GM21529 (cell line): ENCODE measurements at regions not wholly inside any gene's neighbourhood (a gene's known extent, or its start where the extent isn't known, plus 50 kb on each side); places are given as distances from the start of the nearest gene placed in this dataset.
A peak's percentile ranks its signal among the peaks of the same experiment; 100 is the strongest.

Experiments
- ATAC-seq: cut with Tn5 transposase; IDR thresholded peaks from one replicate; pipeline ENCODE4 v1.9.1; 2021; ENCODE audit not compliant: unreplicated experiment

DNA sequence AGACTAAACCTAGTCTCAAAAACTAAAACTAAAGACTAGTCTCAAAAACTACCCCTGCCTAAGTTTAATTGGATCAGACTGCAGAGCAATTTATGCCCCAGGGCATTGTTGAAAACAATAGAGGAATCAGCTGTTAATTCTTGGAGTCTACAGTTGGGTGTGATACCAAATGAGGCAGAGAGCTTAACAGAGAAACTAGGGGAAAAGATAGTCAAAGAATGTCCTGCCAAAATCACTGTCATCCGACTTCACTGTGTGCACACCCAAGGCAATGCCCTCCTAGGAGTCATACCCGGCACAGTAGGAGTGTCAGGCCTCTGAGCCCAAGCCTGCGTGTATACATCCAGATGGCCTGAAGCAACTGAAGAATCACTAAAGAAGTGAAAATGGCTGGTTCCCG, 90.5 kb upstream of the TOMM7 start:
- ATAC-seq: no peak

DNA sequence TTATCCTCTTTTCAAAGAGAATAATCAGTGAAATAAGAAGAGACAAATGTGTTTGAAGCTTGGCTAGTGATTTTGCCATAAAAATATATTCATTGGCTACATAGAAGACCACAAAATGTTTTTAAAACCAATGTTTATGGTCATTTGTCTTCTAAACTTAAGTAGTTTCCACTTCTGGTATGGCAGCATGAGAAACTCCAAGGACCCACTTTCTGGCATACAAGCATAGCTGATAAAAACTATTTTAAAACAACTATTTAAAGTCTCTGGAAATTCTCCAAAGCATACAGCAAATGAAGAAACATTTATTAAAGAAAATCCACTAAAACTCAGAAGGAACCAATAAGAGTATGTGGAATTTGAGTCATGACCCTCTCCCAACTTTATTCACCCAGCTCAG, 89.2 kb upstream of the TOMM7 start:
- ATAC-seq: no peak

DNA sequence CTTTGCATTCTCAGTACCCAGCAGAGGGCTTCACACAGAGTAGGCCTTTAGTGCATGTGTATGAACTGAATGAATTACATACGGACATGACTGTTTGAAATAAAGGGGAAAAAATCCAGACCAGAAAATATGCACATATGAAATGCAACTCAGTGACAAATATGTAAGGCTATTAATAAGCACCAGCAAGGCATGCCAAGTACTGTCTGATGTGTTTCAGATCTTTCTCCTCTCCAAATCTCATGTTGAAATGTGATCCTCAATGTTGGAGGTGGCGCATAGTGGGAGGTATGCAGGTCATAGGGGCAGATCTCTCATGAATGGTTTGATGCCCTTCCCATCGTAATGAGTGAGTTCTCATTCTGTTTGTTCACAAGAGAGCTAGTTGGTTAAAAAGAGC, 87.3 kb upstream of the TOMM7 start:
- no peak for ATAC-seq

DNA sequence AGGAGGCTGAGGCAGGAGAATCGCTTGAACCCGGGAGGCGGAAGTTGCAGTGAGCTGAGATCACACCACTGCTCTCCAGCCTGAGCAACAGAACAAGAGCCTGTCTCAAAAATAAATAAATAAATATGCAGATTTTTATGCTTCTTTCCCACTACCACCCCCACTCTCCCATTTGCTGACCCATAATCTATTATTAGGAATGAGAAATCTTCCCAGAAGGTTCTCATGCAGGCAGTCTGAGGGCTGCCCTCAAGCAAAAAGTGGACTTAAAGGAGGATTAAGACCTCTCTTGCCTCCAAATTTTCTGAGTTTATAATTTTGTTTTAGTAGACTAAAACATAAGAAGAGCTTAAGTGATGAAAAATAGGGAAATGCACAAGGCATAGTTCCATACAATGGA, 85.2 kb upstream of the TOMM7 start:
- no peak for ATAC-seq

DNA sequence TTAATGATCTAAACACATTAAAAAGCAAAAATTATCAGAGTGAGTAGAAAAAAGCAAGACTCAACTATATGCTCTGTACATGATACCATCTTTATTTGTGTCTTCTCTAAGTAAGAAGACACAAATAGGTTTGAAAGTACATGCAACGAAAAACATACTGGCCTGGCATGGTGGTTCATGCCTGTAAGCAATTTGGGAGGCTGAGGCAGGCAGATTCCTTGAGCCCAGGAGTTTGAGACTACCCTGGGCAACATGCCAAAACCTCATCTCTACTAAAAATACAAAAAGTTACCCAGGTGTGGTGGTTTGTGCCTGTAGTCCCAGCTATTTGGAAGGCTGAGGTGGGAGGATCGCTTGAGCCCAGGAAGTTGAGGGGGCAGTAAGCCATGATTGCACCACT, 78.1 kb upstream of the TOMM7 start:
- no peak for ATAC-seq

DNA sequence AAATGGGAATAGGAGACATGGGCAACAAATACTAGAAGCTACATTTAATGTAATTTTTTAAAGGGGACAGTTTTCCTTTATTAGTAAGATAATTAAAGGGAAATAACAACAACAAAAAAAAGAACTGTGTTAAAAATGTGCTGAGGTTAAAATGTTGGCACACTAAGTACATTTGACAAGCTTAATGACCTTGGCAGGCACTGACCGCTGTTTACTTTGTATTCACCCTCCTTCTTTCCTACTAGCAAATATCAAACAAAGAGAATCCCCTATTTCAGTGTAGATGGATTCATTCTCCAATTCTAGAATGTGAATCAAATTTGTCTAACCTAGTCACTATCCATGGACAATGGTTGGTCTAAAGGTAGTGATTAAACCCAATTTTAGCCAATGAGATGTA, 77.5 kb upstream of the TOMM7 start:
- ATAC-seq: no peak

DNA sequence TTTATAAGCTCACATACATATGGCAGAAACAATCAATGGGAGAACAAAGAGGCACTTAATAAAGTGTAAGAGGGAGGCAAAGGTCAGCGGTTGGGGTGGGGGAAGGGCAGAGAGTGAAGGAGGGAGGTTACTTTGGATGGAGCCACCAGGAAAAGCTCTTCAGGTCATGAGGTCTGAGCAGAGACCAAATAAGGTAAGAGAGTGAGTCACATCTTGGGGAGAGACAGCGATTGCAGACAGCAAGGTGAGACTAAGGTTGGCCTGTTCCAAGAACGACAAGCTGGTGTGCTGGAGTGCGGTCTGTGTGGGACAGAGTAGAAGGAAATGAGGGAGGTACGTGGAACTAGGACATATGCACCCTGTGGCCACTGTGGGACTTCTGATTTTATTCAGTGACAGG, 74.3 kb upstream of the TOMM7 start:
- no peak for ATAC-seq

DNA sequence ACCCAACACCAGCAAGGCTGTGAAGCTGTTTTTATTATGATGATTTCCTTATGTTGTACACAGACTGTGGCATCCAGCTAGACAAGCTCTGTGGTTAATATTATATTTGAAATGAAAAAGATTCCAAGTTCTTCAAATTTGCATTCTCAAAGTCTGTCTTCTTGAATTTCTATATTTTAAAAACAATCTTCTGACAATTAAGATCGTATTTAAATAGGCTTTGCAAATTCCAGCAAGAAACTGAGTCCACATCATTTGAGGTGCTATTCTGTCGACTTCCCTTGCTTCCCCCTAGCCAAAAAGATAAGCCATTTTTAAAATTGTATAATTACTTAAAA, 73.1 kb upstream of the TOMM7 start:
- ATAC-seq: no peak

DNA sequence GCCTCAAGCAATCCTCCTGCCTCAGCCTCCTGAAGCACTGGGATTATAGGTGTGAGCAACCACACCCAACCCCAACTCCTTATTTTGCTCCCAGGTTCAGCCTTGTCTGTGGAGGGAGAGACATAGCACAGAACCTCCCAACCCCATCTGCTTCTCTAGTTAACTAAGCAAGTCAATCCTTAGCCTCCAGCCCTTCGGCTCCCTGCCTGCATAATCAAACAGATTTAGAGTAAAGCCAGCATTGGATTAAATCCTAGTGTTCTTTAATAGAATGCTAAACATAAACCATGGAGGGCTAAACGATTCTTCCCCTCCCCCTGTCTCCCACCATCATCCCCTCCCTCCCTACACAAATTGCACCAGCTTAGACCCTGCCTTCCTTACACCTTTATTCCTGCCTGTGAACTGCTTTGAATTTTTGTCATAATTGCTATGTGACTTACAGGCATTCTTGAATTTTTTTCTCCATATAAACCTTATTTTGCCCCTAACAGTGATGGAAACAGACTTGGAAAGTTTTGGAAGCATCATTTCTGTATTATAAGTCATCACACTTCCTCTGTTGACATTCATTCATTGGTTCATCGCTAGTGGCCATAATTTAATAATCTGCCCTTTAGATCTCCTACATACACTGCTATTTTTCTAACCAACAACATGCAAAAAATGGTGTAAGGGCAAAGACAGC, 72.6 kb upstream of the TOMM7 start:
- ATAC-seq: no peak

DNA sequence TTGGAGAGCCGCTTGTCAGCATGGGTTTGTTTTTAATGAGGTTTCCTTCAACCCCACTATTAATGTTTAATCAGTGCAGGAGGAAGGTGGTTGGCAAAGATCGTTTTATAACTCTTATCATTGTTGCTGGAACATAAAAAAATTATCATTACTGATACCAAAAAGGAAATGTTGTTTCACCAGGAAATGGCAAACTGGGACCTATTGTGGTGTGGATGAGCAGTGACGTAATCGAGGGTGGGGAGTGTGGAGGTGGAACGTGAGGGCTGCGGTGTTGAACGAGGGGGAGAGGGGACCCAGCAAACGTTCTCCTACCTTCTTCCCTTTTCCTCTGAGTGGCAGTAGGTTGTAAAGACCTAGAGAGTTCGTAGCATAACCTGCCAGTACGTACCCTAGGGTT, 71.9 kb upstream of the TOMM7 start:
- no peak for ATAC-seq

DNA sequence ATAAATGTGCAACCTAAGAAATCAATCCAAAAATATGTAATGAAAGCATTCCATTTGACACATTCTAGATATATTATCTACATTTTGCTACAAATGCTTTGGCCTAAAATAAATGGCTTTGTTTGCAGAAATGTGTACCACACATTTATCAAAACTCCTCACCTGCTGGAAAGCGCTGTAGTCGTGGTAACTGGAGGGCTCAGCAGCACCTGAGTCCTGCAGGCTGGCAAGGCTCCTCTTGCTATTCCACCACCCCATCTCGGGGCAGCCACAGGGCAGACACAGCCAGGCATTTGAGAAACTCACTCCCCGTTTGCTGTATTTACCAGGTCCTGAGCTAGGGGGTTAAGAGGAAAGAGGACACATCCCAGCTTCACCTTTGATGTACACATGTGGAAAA, 68.1 kb upstream of the TOMM7 start:
- ATAC-seq: no peak

DNA sequence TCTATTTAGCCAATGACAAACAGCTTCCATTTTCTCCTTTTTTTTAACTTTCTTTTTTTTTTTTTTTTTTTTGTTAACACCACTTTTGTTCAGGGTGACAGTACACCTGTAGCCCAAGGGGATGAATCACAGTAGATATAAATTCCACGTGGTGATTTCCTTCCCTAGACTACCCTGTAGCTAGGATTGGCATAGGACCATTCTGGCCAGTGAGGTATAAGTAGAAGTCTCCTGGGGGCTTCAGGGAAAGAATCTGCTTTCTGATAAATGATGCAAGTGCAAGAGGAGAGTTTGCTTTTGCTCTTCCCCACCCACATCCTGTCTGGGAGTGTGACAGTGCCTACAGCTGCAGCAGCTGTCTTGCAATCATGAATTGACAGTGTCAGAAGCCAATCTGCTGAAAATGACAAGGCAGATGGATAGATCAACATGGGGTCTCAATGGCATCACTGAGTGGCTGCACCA, 63.2 kb upstream of the TOMM7 start:
- ATAC-seq: peak; percentile 86

DNA sequence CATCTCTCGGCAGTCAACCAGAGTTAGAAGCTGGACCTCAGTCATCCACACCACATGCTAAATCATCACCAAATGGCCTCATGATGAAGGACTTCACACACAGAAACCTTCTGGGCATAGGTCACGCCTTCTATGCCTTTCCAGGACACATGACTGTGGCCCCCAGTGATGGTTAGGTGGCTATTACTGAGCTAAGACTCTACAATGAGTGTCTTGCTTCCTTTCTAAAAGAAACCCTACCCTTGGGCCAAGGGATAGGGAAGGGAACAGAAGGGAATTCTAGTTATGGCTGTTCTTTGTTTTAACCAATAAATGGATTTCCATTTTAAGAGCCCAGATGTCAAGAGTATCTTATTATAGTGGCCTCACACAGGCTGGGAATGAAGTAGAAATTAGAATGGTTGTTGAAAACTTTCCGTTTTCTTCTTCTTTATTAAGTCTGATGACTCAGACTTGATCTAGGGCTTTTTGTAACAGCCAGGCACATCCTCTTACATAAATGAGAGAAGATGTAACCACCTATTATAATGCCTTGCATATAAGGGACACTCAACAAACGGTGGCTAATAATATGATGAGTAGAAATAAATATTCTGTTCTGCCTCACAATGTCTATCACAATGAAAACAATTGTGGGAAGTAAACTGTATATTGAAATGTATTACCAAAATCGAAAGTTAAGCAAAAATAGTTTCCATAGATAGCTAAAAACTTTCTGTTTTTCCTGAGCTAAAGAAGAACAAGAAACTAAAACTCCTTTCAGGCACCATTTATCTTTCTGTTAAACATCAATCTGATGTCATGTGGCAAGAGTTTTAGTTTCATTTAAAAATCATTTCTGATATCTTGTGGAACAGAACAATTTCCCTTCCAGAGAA, 62.5 kb upstream of the TOMM7 start:
- peak; percentile 56 for ATAC-seq

DNA sequence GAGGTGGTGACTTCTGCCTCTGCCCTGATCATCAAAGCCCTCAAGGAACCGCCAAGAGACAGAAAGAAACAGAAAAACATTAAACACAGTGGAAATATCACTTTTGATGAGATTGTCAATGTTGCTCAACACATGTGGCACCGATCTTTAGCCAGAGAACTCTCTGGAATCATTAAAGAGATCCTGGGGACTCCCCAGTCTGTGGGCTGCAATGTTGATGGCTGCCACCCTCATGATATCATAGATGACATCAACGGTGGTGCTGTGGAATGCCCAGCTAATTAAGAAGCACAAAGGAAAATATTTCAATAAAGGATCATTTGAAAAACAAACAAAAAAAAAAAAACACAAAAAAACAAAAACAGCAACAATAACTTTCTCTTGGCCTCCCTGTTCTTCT, 59.5 kb upstream of the TOMM7 start:
- ATAC-seq: no peak

DNA sequence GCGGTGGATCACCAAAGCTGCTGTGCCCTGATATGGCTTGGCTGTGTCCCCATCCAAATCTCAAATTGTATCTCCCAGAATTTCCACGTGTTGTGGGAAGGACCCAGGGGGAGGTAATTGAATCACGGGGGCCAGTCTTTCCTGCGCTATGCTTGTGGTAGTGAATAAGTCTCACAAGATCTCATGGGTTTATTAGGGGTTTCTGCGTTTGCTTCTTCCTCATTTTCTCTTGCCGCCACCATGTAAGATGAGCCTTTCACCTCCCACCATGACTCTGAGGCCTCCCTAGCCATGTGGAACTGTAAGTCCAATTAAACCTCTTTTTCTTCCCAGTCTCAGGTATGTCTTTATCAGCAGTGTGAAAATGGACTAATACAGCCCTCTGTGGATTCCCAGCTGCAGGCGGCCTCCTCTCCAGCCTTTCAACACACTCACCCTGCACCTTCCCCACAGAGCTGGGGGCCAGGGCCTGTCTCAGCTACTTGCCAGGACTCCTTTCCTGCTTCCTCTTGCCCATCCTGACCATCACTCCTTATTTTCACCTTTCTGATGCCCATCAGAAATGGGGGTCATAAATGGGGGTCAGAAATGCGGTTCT, 57.2 kb upstream of the TOMM7 start:
- ATAC-seq: no peak

DNA sequence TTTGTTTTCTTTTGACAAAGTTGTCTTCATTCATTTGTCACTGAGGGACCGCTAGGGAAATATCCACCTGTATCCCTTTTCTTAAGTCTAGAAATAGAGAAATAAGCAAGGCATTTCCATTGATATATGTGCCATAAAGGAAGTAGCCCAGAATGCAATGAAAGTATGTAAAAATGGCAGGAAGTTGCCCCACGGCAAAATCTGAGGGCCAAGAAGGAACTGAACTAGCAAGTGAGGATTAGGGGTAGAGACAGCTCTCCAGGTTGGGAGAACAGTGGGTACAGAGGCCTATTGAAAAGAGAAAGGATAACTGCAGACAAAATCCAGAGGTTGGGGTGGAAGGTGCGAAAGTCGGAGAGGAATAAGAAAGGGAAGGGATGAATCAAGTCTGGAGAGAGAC, 56.6 kb upstream of the TOMM7 start:
- ATAC-seq: no peak

DNA sequence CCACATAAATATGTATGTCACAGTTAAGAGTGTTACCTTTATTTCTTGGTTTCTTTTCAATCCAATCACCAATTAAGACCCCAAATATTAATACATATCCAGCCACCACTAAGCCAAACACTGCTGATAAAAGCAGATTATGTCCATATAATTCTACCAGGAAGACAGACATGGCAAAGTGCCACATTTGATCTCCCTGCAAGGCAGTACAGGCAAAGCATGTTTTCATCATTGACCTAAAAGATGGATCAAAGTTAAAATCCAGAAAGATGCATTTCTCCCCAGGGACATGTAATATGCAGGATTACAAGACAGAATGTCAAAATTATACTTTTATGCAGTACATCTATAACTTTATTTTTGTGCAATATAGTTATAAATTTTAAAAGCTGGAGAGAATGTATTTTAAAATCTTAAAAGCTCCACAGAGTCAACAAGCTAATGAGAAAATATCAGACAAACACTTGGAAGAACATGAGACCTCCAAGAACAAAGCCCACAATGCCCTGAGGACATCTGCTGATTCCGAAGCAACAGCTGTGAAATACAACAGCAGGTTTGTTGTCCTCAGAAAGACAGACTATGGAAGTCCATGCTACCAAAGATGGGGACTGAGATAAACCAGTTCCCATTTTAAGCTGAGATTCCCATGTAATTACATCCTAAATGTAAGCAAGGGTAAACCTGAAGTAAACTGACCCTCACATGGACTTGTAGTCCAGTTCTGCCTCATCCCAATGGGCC, 54.5 kb upstream of the TOMM7 start:
- no peak for ATAC-seq

DNA sequence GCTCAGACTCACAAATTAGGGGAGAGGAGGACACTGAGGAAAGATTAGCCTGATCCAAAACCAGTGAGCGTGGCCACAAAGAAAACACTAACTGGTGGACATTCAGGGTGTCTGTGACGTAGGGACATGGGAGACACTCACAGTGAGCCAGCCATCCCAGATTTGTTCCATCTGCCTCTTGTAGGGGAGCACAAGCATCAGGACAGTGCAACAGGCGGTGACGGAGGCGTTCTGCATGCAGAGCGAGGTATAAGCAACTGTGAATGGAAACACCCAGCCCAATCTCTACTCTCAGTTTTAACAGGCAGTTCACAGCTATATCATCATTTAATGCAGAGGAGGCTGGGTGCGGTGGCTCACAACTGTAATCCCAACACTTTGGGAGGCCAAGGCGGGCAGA, 52.8 kb upstream of the TOMM7 start:
- ATAC-seq: no peak

DNA sequence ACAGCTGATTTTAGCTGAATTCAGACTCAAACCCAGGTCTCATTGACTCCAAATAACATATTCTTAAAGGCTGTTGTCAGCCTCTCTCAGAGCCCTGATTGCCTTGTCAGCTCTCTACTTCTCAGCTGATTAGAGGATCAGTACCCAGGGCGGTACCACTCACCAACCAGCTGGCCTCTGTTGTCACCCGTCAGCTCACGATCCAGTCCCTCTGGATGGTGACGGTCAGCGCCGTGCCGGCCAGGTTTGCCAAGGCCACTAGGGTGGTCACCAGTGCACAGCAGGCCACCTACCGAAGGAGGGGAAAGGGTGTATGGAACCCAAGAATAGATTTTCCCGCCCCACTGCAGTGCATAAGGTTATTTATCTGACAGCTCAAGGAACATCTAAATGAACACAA, 52.3 kb upstream of the TOMM7 start:
- no peak for ATAC-seq
